ENCODE measurements at regions not wholly inside any gene's neighbourhood (a gene's known extent, or its start where the extent isn't known, plus 50 kb on each side); places are given as distances from the start of the nearest gene placed in this dataset.

- no peaks in the 10 kb centered on the region for H3K9me3 ChIP-seq (ENCODE audit: low read length)
Measured at GRCh38 chr10:131638049-131638879, 262.5 kb upstream of the PPP2R2D start.

GRCh38 chr10:131638880-131639278, 261.9 kb upstream of the PPP2R2D start:
- Histone ChIP-seq H3K27ac (ENCODE audit: low read length) (no peak overlapping the region), H3K79me2 (ENCODE audit: low read length) (no peaks in the 10 kb centered on the region), H3K9me3 (ENCODE audit: low read length) (no peaks in the 10 kb centered on the region), H3K9ac (ENCODE audit: low read length) (no peak overlapping the region), H4K20me1 (ENCODE audit: low read length) (no peaks in the 10 kb centered on the region), H3F3A (ENCODE audit: low read length, unreplicated experiment) (no peaks in the 10 kb centered on the region), H3K27me3 (ENCODE audit: low read length) (no peaks in the 10 kb centered on the region), H2AFZ (ENCODE audit: low read length) (no peak overlapping the region), H3K36me3 (ENCODE audit: low read depth, low read length) (no peaks in the 10 kb centered on the region), H3K4me3 (ENCODE audit: low read length) (no peak overlapping the region), H3K4me1 (ENCODE audit: insufficient read depth, low read length) (no peaks in the 10 kb centered on the region), H3K9me2 (replicated peaks; ENCODE audit: low read length) (no peaks in the 10 kb centered on the region), H3K4me2 (ENCODE audit: low read length) (no peak overlapping the region)
- DNase-seq (no peak), ATAC-seq (no peak)
- POLR2A ChIA-PET (ENCODE audit: unreplicated experiment), result no interaction called here
- CTCF ChIA-PET, result no interaction called here
- intact Hi-C loops (cut with micrococcal nuclease), result no loop called here
- TF ChIP-seq EZH2 (IDR thresholded peaks at IDR 0.05; ENCODE audit: low read length, unreplicated experiment) (no peak), EZH2phosphoT487 (IDR thresholded peaks at IDR 0.05; ENCODE audit: borderline replicate concordance, low read length) (no peak), CTCF (conservative IDR thresholded peaks at IDR 0.05; ENCODE audit: low read depth, low read length) (no peak)
- BruUV-seq (replicated peaks), result no TSS peak

More at GRCh38 chr10:131638049-131638879, 262.5 kb upstream of the PPP2R2D start:
- Histone ChIP-seq H3K9me2 (replicated peaks; ENCODE audit: low read length) (no peaks in the 10 kb centered on the region), H3K27me3 (ENCODE audit: low read length) (no peaks in the 10 kb centered on the region), H3K27ac (ENCODE audit: low read length) (no peak overlapping the region), H3K79me2 (ENCODE audit: low read length) (no peaks in the 10 kb centered on the region), H3K36me3 (ENCODE audit: low read depth, low read length) (no peaks in the 10 kb centered on the region), H4K20me1 (ENCODE audit: low read length) (no peaks in the 10 kb centered on the region), H3F3A (ENCODE audit: low read length, unreplicated experiment) (no peaks in the 10 kb centered on the region), H3K4me3 (ENCODE audit: low read length) (no peak overlapping the region), H3K4me1 (ENCODE audit: insufficient read depth, low read length) (no peaks in the 10 kb centered on the region), H3K9ac (ENCODE audit: low read length) (no peak overlapping the region), H3K4me2 (ENCODE audit: low read length) (no peak overlapping the region), H2AFZ (ENCODE audit: low read length) (no peak overlapping the region)
- CTCF ChIA-PET, result no interaction called here
- POLR2A ChIA-PET (ENCODE audit: unreplicated experiment), result no interaction called here
- no peak for ATAC-seq
- TF ChIP-seq EZH2phosphoT487 (IDR thresholded peaks at IDR 0.05; ENCODE audit: borderline replicate concordance, low read length) (no peak), CTCF (conservative IDR thresholded peaks at IDR 0.05; ENCODE audit: low read depth, low read length) (no peak), EZH2 (IDR thresholded peaks at IDR 0.05; ENCODE audit: low read length, unreplicated experiment) (no peak)
- DNase-seq, result no peak
- intact Hi-C loops (cut with micrococcal nuclease), result no loop called here
- no TSS peak for BruUV-seq (replicated peaks)

GRCh38 chr10:131640045-131640644, 260.7 kb upstream of the PPP2R2D start:
- no peak overlapping the region for H3K4me3 ChIP-seq (ENCODE audit: low read length)
- BruUV-seq (replicated peaks), result no TSS peak
- ChIA-PET POLR2A (ENCODE audit: unreplicated experiment) (no interaction called here), CTCF (no interaction called here)
- no peaks in the 10 kb centered on the region for H3K79me2 ChIP-seq (ENCODE audit: low read length)
- ATAC-seq (no peak), DNase-seq (no peak)
- H3K9ac ChIP-seq (ENCODE audit: low read length), result no peak overlapping the region
- no peaks in the 10 kb centered on the region for H3K9me3 ChIP-seq (ENCODE audit: low read length)
- H3K27me3 ChIP-seq (ENCODE audit: low read length), result peaks cover 9% of the 10 kb centered on the region
- TF ChIP-seq CTCF (conservative IDR thresholded peaks at IDR 0.05; ENCODE audit: low read depth, low read length), result no peak
- TF ChIP-seq EZH2phosphoT487 (IDR thresholded peaks at IDR 0.05; ENCODE audit: borderline replicate concordance, low read length), result no peak
- H3F3A ChIP-seq (ENCODE audit: low read length, unreplicated experiment), result no peaks in the 10 kb centered on the region
- intact Hi-C loops (cut with micrococcal nuclease), result no loop called here
- no peaks in the 10 kb centered on the region for H4K20me1 ChIP-seq (ENCODE audit: low read length)
- no peaks in the 10 kb centered on the region for H3K4me1 ChIP-seq (ENCODE audit: insufficient read depth, low read length)
- H2AFZ ChIP-seq (ENCODE audit: low read length), result no peak overlapping the region
- no peaks in the 10 kb centered on the region for H3K9me2 ChIP-seq (replicated peaks; ENCODE audit: low read length)
- H3K27ac ChIP-seq (ENCODE audit: low read length), result no peak overlapping the region
- no peak overlapping the region for H3K4me2 ChIP-seq (ENCODE audit: low read length)
- H3K36me3 ChIP-seq (ENCODE audit: low read depth, low read length), result no peaks in the 10 kb centered on the region
